ENCODE measurements at regions not wholly inside any gene's neighbourhood (a gene's known extent, or its start where the extent isn't known, plus 50 kb on each side); places are given as distances from the start of the nearest gene placed in this dataset.
"Not testable (repeated sequence)": the region's sequence is repeated elsewhere in the genome, so short reads cannot be mapped to it uniquely, and the experiment has no call there.

- TF ChIP-seq CTCF (IDR thresholded peaks at IDR 0.05), result no peak
- TF ChIP-seq POLR2A (IDR thresholded peaks at IDR 0.05), result no peak
Measured at GRCh38 chr10:124171561-124171960, 78.2 kb upstream of the CHST15 start.

GRCh38 chr10:124170631-124171030 lies 77.2 kb upstream of the CHST15 start:
- no peaks in the 10 kb centered on the region for H3K9me3 ChIP-seq
- DNase-seq, result no peak
- TF ChIP-seq POLR2A (IDR thresholded peaks at IDR 0.05) (no peak), CTCF (IDR thresholded peaks at IDR 0.05) (no peak)
- H3K27ac ChIP-seq, result no peak overlapping the region
- H3K27me3 ChIP-seq, result no peaks in the 10 kb centered on the region
- no peak overlapping the region for H3K4me3 ChIP-seq
- H3K36me3 ChIP-seq, result no peaks in the 10 kb centered on the region
- no peaks in the 10 kb centered on the region for H3K4me1 ChIP-seq

More at GRCh38 chr10:124171561-124171960, 78.2 kb upstream of the CHST15 start:
- Histone ChIP-seq H3K27ac (no peak overlapping the region), H3K4me1 (no peaks in the 10 kb centered on the region), H3K27me3 (no peaks in the 10 kb centered on the region), H3K9me3 (no peaks in the 10 kb centered on the region), H3K4me3 (no peak overlapping the region), H3K36me3 (no peaks in the 10 kb centered on the region)
- DNase-seq, result no peak

- H3K27me3 ChIP-seq, result no peaks in the 10 kb centered on the region
- no peaks in the 10 kb centered on the region for H3K4me1 ChIP-seq
Measured at GRCh38 chr10:124168991-124169802, 75.8 kb upstream of the CHST15 start.

GRCh38 chr10:124168581-124168980 lies 75.2 kb upstream of the CHST15 start:
- TF ChIP-seq POLR2A (IDR thresholded peaks at IDR 0.05) (no peak), CTCF (IDR thresholded peaks at IDR 0.05) (no peak)
- DNase-seq, result no peak
- Histone ChIP-seq H3K4me3 (no peak overlapping the region), H3K9me3 (no peaks in the 10 kb centered on the region), H3K36me3 (no peaks in the 10 kb centered on the region), H3K27me3 (no peaks in the 10 kb centered on the region), H3K27ac (no peak overlapping the region), H3K4me1 (no peaks in the 10 kb centered on the region)

More at GRCh38 chr10:124168991-124169802, 75.8 kb upstream of the CHST15 start:
- TF ChIP-seq POLR2A (IDR thresholded peaks at IDR 0.05), result no peak
- TF ChIP-seq CTCF (IDR thresholded peaks at IDR 0.05), result no peak
- Histone ChIP-seq H3K9me3 (no peaks in the 10 kb centered on the region), H3K36me3 (no peaks in the 10 kb centered on the region), H3K27ac (no peak overlapping the region), H3K4me3 (no peak overlapping the region)
- peak in 1 of 3 donors; percentile 33 for DNase-seq

GRCh38 chr10:124167925-124168324 lies 74.5 kb upstream of the CHST15 start:
- not testable (repeated sequence) for DNase-seq, H3K27me3 ChIP-seq, H3K4me3 ChIP-seq, H3K4me1 ChIP-seq, H3K9me3 ChIP-seq, H3K27ac ChIP-seq, H3K36me3 ChIP-seq

- H3K27me3 ChIP-seq, result no peaks in the 10 kb centered on the region
- no peaks in the 10 kb centered on the region for H3K36me3 ChIP-seq
- no peaks in the 10 kb centered on the region for H3K4me1 ChIP-seq
- H3K27ac ChIP-seq, result no peak overlapping the region
- H3K9me3 ChIP-seq, result no peaks in the 10 kb centered on the region
- no peak for TF ChIP-seq CTCF (IDR thresholded peaks at IDR 0.05)
- no peak for TF ChIP-seq POLR2A (IDR thresholded peaks at IDR 0.05)
- no peak overlapping the region for H3K4me3 ChIP-seq
- DNase-seq, result no peak
Measured at GRCh38 chr10:124166431-124167125, 73.2 kb upstream of the CHST15 start.

Measured in Peyer's patch (tissue), 4 donors.